Neural cell (in vitro differentiated cells): ENCODE measurements at regions not wholly inside any gene's neighbourhood (a gene's known extent, or its start where the extent isn't known, plus 50 kb on each side); places are given as distances from the start of the nearest gene placed in this dataset.

Experiments
- H2AFZ ChIP-seq: fragments of 200-600, 300-800 bp; sonication (generic), shearing (Covaris generic); 2 replicates; pipeline ENCODE4 v1.6.0; 2014; ENCODE audit warnings: low read depth, mild to moderate bottlenecking, antibody characterized with exemption, low read length, moderate library complexity
- H3F3A ChIP-seq: fragments of 200-600 bp; shearing (Covaris generic); 2 replicates; pipeline ENCODE4 v1.6.1; 2016; ENCODE audit warnings: mild to moderate bottlenecking, moderate library complexity, mixed read lengths, antibody characterized with exemption, low read length; ENCODE audit not compliant: insufficient read depth, poor library complexity, severe bottlenecking
- H3K27ac ChIP-seq: fragments of 200-600, 300-800 bp; sonication (generic), shearing (Covaris generic); 2 replicates; pipeline ENCODE4 v1.5.1; 2014; ENCODE audit warnings: mild to moderate bottlenecking, low read length, moderate library complexity
- H3K27me3 ChIP-seq: fragments of 300-800, 200-600 bp; sonication (generic), shearing (Covaris generic); 2 replicates; pipeline ENCODE4 v1.6.0; 2014; ENCODE audit warnings: mild to moderate bottlenecking, low read depth, low read length, moderate library complexity; ENCODE audit not compliant: insufficient read depth
- H3K36me3 ChIP-seq: fragments of 300-800, 200-600 bp; sonication (generic), shearing (Covaris generic); 2 replicates; pipeline ENCODE4 v1.5.1; 2014; ENCODE audit warnings: mild to moderate bottlenecking, antibody characterized with exemption, low read length, moderate library complexity; ENCODE audit not compliant: insufficient read depth
- H3K4me2 ChIP-seq: fragments of 300-800, 200-600 bp; sonication (generic), shearing (Covaris generic); 2 replicates; pipeline ENCODE4 v1.6.0; 2014; ENCODE audit warnings: mild to moderate bottlenecking, low read length
- H3K4me3 ChIP-seq: fragments of 300-800, 200-600 bp; sonication (generic), shearing (Covaris generic); 2 replicates; pipeline ENCODE4 v1.5.1; 2014; ENCODE audit warnings: mild to moderate bottlenecking, low read length, moderate library complexity
- H3K79me2 ChIP-seq: fragments of 200-600 bp; shearing (Covaris generic); replicated peaks from 2 replicates; pipeline ENCODE4 v1.6.0; 2014; ENCODE audit warnings: mild to moderate bottlenecking, low read length, moderate library complexity; ENCODE audit not compliant: insufficient read depth
- H3K9ac ChIP-seq: fragments of 300-800, 200-600 bp; sonication (generic), shearing (Covaris generic); 2 replicates; pipeline ENCODE4 v1.6.1; 2016; ENCODE audit warnings: mild to moderate bottlenecking, low read length, mixed read lengths
- H3K9me2 ChIP-seq: fragments of 200-600 bp; shearing (Covaris generic); 2 replicates; pipeline ENCODE4 v1.6.1; 2016; ENCODE audit warnings: mild to moderate bottlenecking, low read length, mixed read lengths; ENCODE audit not compliant: insufficient read depth
- H3K9me3 ChIP-seq: fragments of 200-600, 300-800 bp; sonication (generic), shearing (Covaris generic); 2 replicates; pipeline ENCODE4 v1.6.1; 2016; ENCODE audit warnings: mild to moderate bottlenecking, mixed run types, low read length, moderate library complexity, mixed read lengths
- H4K20me1 ChIP-seq: fragments of 200-600 bp; shearing (Covaris generic); 2 replicates; pipeline ENCODE4 v1.6.1; 2016; ENCODE audit warnings: mild to moderate bottlenecking, mixed run types; ENCODE audit not compliant: insufficient read depth
- EP300 ChIP-seq: fragments of 450-650 bp; conservative IDR thresholded peaks from 2 replicates; pipeline ENCODE4 v1.6.1; 2014; ENCODE audit warnings: antibody characterized with exemption, mild to moderate bottlenecking, moderate library complexity; ENCODE audit not compliant: poor library complexity, severe bottlenecking
- EZH2 ChIP-seq: fragments of 200-600, 300-800 bp; shearing (Covaris generic), sonication (generic); IDR thresholded peaks from 2 replicates; pipeline ENCODE4 v1.6.1; 2014; ENCODE audit warnings: antibody characterized with exemption, low read length, borderline replicate concordance, mild to moderate bottlenecking; ENCODE audit not compliant: insufficient read depth, poor library complexity, severe bottlenecking
- MXI1 ChIP-seq: fragments of 450-650 bp; conservative IDR thresholded peaks from 2 replicates; pipeline ENCODE4 v1.6.1; 2014; ENCODE audit warnings: antibody characterized with exemption, mild to moderate bottlenecking; ENCODE audit not compliant: poor library complexity, severe bottlenecking
- POLR2AphosphoS5 ChIP-seq: IDR thresholded peaks from 2 replicates; pipeline ENCODE4 v1.6.1; 2012
- RAD21 ChIP-seq: fragments of 450-650 bp; conservative IDR thresholded peaks from 2 replicates; pipeline ENCODE4 v1.6.1; 2014; ENCODE audit warnings: antibody characterized with exemption, mild to moderate bottlenecking, moderate library complexity
- REST ChIP-seq: IDR thresholded peaks from 2 replicates; pipeline ENCODE4 v1.6.1; 2012; ENCODE audit warnings: borderline replicate concordance
- SMC3 ChIP-seq: fragments of 450-650 bp; conservative IDR thresholded peaks from 2 replicates; pipeline ENCODE4 v1.6.1; 2014; ENCODE audit warnings: antibody characterized with exemption, mild to moderate bottlenecking, moderate library complexity; ENCODE audit not compliant: poor library complexity
- TAF1 ChIP-seq: IDR thresholded peaks from 2 replicates; pipeline ENCODE4 v1.6.1; 2012; ENCODE audit warnings: low read depth
- TF ChIP-seq, protein P1 (sequence below): fragments of 450-650 bp; IDR thresholded peaks from 2 replicates; pipeline ENCODE4 v1.5.1; 2014; ENCODE audit warnings: antibody characterized with exemption, mild to moderate bottlenecking, moderate library complexity; ENCODE audit not compliant: poor library complexity, severe bottlenecking

DNA sequence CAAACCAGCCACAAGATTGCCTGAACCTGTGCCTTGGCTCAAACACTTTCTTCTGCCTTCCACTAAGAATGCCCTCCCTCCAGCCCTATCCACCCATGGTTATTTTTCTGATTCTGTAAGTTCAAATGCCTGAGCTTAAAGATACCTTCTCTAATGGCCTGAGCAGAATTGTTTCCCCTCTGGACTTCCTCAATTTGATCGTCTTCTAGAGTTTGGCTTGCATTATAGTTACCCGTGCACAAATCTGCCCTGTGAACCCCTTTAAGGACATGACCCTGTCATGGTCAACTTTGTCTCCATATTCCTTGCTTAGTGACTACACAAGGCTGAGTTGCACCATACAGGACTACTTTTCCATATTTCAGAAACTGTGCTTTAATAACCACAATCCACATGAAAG is 481.0 kb downstream of the FOXO1 start:
- no peak for TF ChIP-seq POLR2AphosphoS5
- no peak for TF ChIP-seq SMC3
- TF ChIP-seq, protein P1, sequence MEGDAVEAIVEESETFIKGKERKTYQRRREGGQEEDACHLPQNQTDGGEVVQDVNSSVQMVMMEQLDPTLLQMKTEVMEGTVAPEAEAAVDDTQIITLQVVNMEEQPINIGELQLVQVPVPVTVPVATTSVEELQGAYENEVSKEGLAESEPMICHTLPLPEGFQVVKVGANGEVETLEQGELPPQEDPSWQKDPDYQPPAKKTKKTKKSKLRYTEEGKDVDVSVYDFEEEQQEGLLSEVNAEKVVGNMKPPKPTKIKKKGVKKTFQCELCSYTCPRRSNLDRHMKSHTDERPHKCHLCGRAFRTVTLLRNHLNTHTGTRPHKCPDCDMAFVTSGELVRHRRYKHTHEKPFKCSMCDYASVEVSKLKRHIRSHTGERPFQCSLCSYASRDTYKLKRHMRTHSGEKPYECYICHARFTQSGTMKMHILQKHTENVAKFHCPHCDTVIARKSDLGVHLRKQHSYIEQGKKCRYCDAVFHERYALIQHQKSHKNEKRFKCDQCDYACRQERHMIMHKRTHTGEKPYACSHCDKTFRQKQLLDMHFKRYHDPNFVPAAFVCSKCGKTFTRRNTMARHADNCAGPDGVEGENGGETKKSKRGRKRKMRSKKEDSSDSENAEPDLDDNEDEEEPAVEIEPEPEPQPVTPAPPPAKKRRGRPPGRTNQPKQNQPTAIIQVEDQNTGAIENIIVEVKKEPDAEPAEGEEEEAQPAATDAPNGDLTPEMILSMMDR: no peak
- no peak for TF ChIP-seq EZH2
- TF ChIP-seq MXI1: no peak
- TF ChIP-seq EP300: no peak
- TF ChIP-seq TAF1: no peak
- TF ChIP-seq RAD21: no peak
- TF ChIP-seq REST: no peak
- H3K4me2 ChIP-seq: no peak overlapping the region
- no peak overlapping the region for H3K9ac ChIP-seq
- no peaks in the 10 kb centered on the region for H3K36me3 ChIP-seq
- no peaks in the 10 kb centered on the region for H3K9me3 ChIP-seq
- H3K4me3 ChIP-seq: no peak overlapping the region
- no peaks in the 10 kb centered on the region for H4K20me1 ChIP-seq
- H3F3A ChIP-seq: no peaks in the 10 kb centered on the region
- H2AFZ ChIP-seq: no peak overlapping the region
- no peaks in the 10 kb centered on the region for H3K79me2 ChIP-seq
- H3K27ac ChIP-seq: no peak overlapping the region
- H3K27me3 ChIP-seq: no peaks in the 10 kb centered on the region
- no peaks in the 10 kb centered on the region for H3K9me2 ChIP-seq

GRCh38 chr13:40186041-40186440 is 480.4 kb downstream of the FOXO1 start:
- no peak overlapping the region for H3K9ac ChIP-seq
- no peak overlapping the region for H3K4me2 ChIP-seq
- H3K27me3 ChIP-seq: no peaks in the 10 kb centered on the region
- H2AFZ ChIP-seq: no peak overlapping the region
- no peaks in the 10 kb centered on the region for H3K9me2 ChIP-seq
- no peaks in the 10 kb centered on the region for H3K79me2 ChIP-seq
- TF ChIP-seq TAF1 (no peak), EP300 (no peak), REST (no peak)
- TF ChIP-seq, protein P1: no peak
- no peak overlapping the region for H3K4me3 ChIP-seq
- no peak overlapping the region for H3K27ac ChIP-seq
- no peaks in the 10 kb centered on the region for H3F3A ChIP-seq
- H3K36me3 ChIP-seq: no peaks in the 10 kb centered on the region
- H3K9me3 ChIP-seq: no peaks in the 10 kb centered on the region
- no peaks in the 10 kb centered on the region for H4K20me1 ChIP-seq
